Esophagus muscularis mucosa (tissue), 4 donors: ENCODE measurements at regions not wholly inside any gene's neighbourhood (a gene's known extent, or its start where the extent isn't known, plus 50 kb on each side); places are given as distances from the start of the nearest gene placed in this dataset.

ENCODE experiments used
- CTCF ChIP-seq, 3 experiments: fragments of 200-600 bp in 2 of 3; fragments of 450-650 bp in 1 of 3; sonication (generic) in 2 of 3; IDR thresholded peaks; one replicate each; pipeline ENCODE4 v1.5.1; 2017 to 2019; ENCODE audit warnings: antibody characterized with exemption in 3 of 3, mild to moderate bottlenecking in 2 of 3, moderate library complexity in 1 of 3
- EP300 ChIP-seq: sonication (generic); formaldehyde crosslinking; IDR thresholded peaks from one replicate; pipeline ENCODE4 v1.6.1; 2017; ENCODE audit warnings: antibody characterized with exemption
- POLR2AphosphoS5 ChIP-seq, 2 donors: sonication (generic); formaldehyde crosslinking; IDR thresholded peaks; one replicate each; pipeline ENCODE4 v1.6.1; 2017; ENCODE audit warnings: antibody characterized with exemption in 2 of 2

- TF ChIP-seq CTCF (IDR thresholded peaks at IDR 0.05) (no peak), EP300 (no peak), POLR2AphosphoS5 (IDR thresholded peaks at IDR 0.05) (no peak)
Measured at GRCh38 chr11:8828580-8829361, 82.2 kb upstream of the AKIP1 start.
